Activated CD4-positive, alpha-beta T cell treated with anti-CD3 and anti-CD28 coated beads, Interleukin-2, amount 50 U/mL, for 48 hours (primary cell): ENCODE measurements at regions not wholly inside any gene's neighbourhood (a gene's known extent, or its start where the extent isn't known, plus 50 kb on each side); places are given as distances from the start of the nearest gene placed in this dataset.

ENCODE experiments used
- DNase-seq, 2 experiments: peaks; one replicate each; pipeline ENCODE4 v3.0.0-alpha.2; 2020

- DNase-seq: no peak
Measured at GRCh38 chr3:147604136-147604535, 195.0 kb downstream of the ZIC1 start.

- DNase-seq: no peak
Measured at GRCh38 chr3:147613725-147614124, 204.6 kb downstream of the ZIC1 start.

- DNase-seq: no peak
Measured at GRCh38 chr3:147614210-147614609, 205.0 kb downstream of the ZIC1 start.

GRCh38 chr3:147615035-147615434 lies 205.9 kb downstream of the ZIC1 start:
- no peak for DNase-seq

GRCh38 chr3:147616998-147617619 lies 207.9 kb downstream of the ZIC1 start:
- DNase-seq: no peak

- DNase-seq: no peak
Measured at GRCh38 chr3:147618691-147619090, 209.5 kb downstream of the ZIC1 start.

- no peak for DNase-seq
Measured at GRCh38 chr3:147619921-147620560, 210.9 kb downstream of the ZIC1 start.

- DNase-seq: no peak
Measured at GRCh38 chr3:147620906-147621305, 211.7 kb downstream of the ZIC1 start.

- DNase-seq: no peak
Measured at GRCh38 chr3:147630921-147631415, 221.8 kb downstream of the ZIC1 start.

- no peak for DNase-seq
Measured at GRCh38 chr3:147640781-147641180, 231.6 kb downstream of the ZIC1 start.

GRCh38 chr3:147645761-147646160 lies 236.6 kb downstream of the ZIC1 start:
- DNase-seq: no peak

GRCh38 chr3:147649475-147649874 lies 240.3 kb downstream of the ZIC1 start:
- DNase-seq: no peak

- no peak for DNase-seq
Measured at GRCh38 chr3:147651107-147651778, 242.1 kb downstream of the ZIC1 start.

GRCh38 chr3:147652651-147653366 lies 243.6 kb downstream of the ZIC1 start:
- DNase-seq: no peak

- DNase-seq: no peak
Measured at GRCh38 chr3:147653367-147653923, 244.3 kb downstream of the ZIC1 start.

- no peak for DNase-seq
Measured at GRCh38 chr3:147654827-147655226, 245.7 kb downstream of the ZIC1 start.

- DNase-seq: no peak
Measured at GRCh38 chr3:147655236-147655635, 246.1 kb downstream of the ZIC1 start.

- DNase-seq: no peak
Measured at GRCh38 chr3:147656023-147656422, 246.9 kb downstream of the ZIC1 start.

- DNase-seq: no peak
Measured at GRCh38 chr3:147661916-147662315, 252.8 kb downstream of the ZIC1 start.

GRCh38 chr3:147662705-147663104 lies 253.5 kb downstream of the ZIC1 start:
- no peak for DNase-seq

- no peak for DNase-seq
Measured at GRCh38 chr3:147669077-147669476, 259.9 kb downstream of the ZIC1 start.

GRCh38 chr3:147672035-147672434 lies 262.9 kb downstream of the ZIC1 start:
- no peak for DNase-seq

GRCh38 chr3:147672436-147672835 lies 263.3 kb downstream of the ZIC1 start:
- DNase-seq: no peak
